Gastrocnemius medialis (tissue), 4 donors: ENCODE measurements at regions not wholly inside any gene's neighbourhood (a gene's known extent, or its start where the extent isn't known, plus 50 kb on each side); places are given as distances from the start of the nearest gene placed in this dataset.

Source experiments
- CTCF ChIP-seq, 5 experiments: fragments of 450-650 bp in 3 of 5; fragments of 200-600 bp in 2 of 5; sonication (generic) in 2 of 5; IDR thresholded peaks in 4 of 5; conservative IDR thresholded peaks in 1 of 5; 1 replicate in 4 of 5; 2 replicates in 1 of 5; pipeline ENCODE4 v1.5.1; 2016 to 2019; ENCODE audit warnings: antibody characterized with exemption in 5 of 5, mild to moderate bottlenecking in 3 of 5, moderate library complexity in 3 of 5
- POLR2A ChIP-seq, 2 donors: fragments of 450-650 bp; IDR thresholded peaks; one replicate each; pipeline ENCODE4 v1.6.1; 2017; ENCODE audit warnings: antibody characterized with exemption in 2 of 2, mild to moderate bottlenecking in 2 of 2, moderate library complexity in 2 of 2

GRCh38 chr2:235377176-235377575 is 116.7 kb upstream of the AGAP1 start:
- TF ChIP-seq CTCF (IDR thresholded peaks at IDR 0.05 in 4 of 5, conservative IDR thresholded peaks at IDR 0.05 in 1 of 5) (no peak), POLR2A (IDR thresholded peaks at IDR 0.05) (no peak)
